Thymus (tissue), 11 donors: ENCODE measurements at regions not wholly inside any gene's neighbourhood (a gene's known extent, or its start where the extent isn't known, plus 50 kb on each side); places are given as distances from the start of the nearest gene placed in this dataset.
A peak's percentile ranks its signal among the peaks of the same experiment; 100 is the strongest.

Source experiments
- DNase-seq, 9 donors: peaks; one replicate each; pipeline ENCODE4 v3.0.0-alpha.2; 2013; ENCODE audit warnings: low spot score in 9 of 9, low read depth in 6 of 9, missing footprints in 1 of 9
- H3K27ac ChIP-seq, 2 donors: one replicate each; pipeline ENCODE4 v1.5.1; 2013; ENCODE audit warnings: control low read depth in 1 of 2, low read depth in 1 of 2, low read length in 1 of 2, mild to moderate bottlenecking in 1 of 2, moderate library complexity in 1 of 2
- H3K27me3 ChIP-seq, 2 donors: one replicate each; pipeline ENCODE4 v1.5.1; 2013; ENCODE audit warnings: low read length in 1 of 2; ENCODE audit not compliant: control insufficient read depth in 2 of 2, insufficient read depth in 1 of 2
- H3K36me3 ChIP-seq, 2 donors: one replicate each; pipeline ENCODE4 v1.5.1; 2013; ENCODE audit warnings: low read length in 1 of 2, mild to moderate bottlenecking in 1 of 2, moderate library complexity in 1 of 2; ENCODE audit not compliant: control insufficient read depth in 2 of 2, insufficient read depth in 2 of 2
- H3K4me1 ChIP-seq, 2 donors: one replicate each; pipeline ENCODE4 v1.5.1; 2013; ENCODE audit warnings: low read length in 2 of 2; ENCODE audit not compliant: control insufficient read depth in 2 of 2, insufficient read depth in 2 of 2
- H3K4me3 ChIP-seq, 2 donors: one replicate each; pipeline ENCODE4 v1.5.1; 2013; ENCODE audit warnings: low read length in 2 of 2, control low read depth in 1 of 2, mild to moderate bottlenecking in 1 of 2
- H3K9me3 ChIP-seq, 2 donors: one replicate each; pipeline ENCODE4 v1.5.1; 2013; ENCODE audit warnings: low read length in 1 of 2, mild to moderate bottlenecking in 1 of 2; ENCODE audit not compliant: control insufficient read depth in 2 of 2, insufficient read depth in 1 of 2
- WGBS: extraction: QIAGEN DNeasy Blood & Tissue Kit; methylation state at CpG from one replicate; pipeline ENCODE4 v1.1.7; 2013; 5-methylcytosine and 5-hydroxymethylcytosine counted together
- donor health status: healthy.

DNA sequence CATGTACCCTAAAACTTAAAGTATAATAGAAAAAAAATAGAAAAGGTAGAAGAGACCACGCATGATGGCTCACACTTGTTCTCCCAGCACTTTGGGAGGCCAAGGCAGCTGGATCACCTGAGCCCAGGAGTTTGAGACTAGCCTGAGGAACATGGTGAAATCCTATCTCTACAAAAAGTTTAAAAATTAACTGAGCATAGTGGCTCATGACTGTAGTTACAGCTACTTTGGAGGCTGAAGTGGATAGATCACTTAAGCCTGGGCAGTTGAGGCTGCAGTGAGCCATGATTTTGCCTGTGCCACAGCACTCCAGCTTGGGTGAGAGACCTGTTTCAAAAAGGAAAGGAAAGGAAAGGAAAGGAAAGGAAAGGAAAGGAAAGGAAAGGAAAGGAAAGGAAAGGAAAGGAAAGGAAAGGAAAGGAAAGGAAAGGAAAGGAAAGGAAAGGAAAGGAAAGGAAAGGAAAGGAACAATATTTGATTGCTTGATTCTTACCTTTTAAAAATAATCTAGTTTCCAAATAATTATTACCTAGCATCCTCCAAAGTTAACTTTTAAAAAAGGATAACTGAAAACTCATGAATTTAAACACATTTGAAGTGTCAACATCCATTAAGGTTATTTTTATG, 99.9 kb upstream of the PAX6 start:
- 92% methylated on average over 1 of the region's 1 CpG for WGBS
- Histone ChIP-seq H3K36me3 (no peaks in the 10 kb centered on the region), H3K27ac (no peak overlapping the region), H3K27me3 (no peaks in the 10 kb centered on the region), H3K4me1 (no peaks in the 10 kb centered on the region), H3K9me3 (no peaks in the 10 kb centered on the region), H3K4me3 (no peak overlapping the region)
- no peak for DNase-seq

DNA sequence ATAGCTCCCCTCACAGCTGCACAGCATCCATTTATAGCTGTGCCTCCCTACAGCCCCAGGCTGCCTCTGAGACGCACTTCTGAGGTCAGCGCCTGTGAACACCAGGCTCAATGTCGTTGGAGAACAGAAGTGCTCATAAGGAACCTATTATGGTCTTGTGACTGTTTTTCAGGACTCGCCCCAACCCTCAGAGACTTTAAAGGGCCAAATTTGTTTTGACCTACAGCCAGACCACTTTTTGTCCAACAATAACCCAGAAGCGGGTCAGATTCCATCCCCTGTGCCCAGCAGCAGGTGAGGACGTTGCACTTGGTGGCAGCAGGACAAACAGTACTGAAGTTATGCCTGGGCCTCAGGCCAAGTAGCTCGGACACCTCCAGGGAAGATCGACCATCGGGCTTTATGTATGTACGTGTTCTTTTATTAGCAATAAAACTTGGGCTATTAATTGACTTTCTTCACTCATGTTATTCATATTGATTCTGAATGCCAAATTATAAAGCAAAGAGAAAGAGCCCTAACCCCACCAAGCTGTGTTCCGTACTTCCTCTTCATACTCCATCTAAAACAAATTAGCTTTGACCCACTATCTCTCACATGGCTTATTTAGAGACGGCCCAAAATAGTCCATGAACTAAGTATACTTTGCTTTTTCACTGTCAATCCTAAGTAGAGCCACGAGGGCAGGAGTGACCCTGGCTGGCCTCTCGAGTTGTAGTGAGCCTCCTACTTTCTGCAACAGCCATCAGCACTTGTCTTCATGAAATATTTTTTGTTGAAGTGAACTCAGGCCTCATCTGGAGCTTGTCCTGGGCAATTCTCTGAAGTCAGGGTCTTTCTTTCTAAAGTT, 92.3 kb upstream of the PAX6 start:
- WGBS, result 86% methylated on average over 14 of the region's 14 CpGs
- H3K4me1 ChIP-seq, result no peaks in the 10 kb centered on the region
- H3K27me3 ChIP-seq, result no peaks in the 10 kb centered on the region
- no peak overlapping the region for H3K4me3 ChIP-seq
- H3K27ac ChIP-seq, result no peak overlapping the region
- H3K9me3 ChIP-seq, result no peaks in the 10 kb centered on the region
- DNase-seq, result no peak
- no peaks in the 10 kb centered on the region for H3K36me3 ChIP-seq

DNA sequence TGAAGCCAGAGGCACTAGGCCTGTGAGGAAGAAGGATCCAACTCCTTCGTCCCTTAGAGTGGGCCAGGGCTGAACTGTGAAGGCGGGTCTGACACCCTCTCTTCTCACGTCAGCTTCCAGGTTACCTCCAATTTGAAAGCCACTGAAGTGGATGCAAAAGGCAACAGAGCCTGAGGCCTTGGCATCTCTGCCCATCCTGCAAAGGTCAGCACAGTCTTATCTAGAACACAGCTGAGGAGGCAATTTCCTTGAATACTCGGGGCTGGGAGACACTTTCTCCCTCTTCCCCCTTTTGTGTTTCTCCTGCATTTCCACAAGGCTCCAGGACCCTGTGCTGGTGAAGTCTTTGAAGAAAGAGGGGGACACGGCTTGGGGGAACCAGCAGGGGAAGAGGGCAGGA, 91.6 kb upstream of the PAX6 start:
- H3K4me1 ChIP-seq, result no peaks in the 10 kb centered on the region
- H3K36me3 ChIP-seq, result no peaks in the 10 kb centered on the region
- H3K9me3 ChIP-seq, result no peaks in the 10 kb centered on the region
- no peak for DNase-seq
- H3K4me3 ChIP-seq, result no peak overlapping the region
- WGBS, result 77% methylated on average over 5 of the region's 5 CpGs
- no peak overlapping the region for H3K27ac ChIP-seq
- no peaks in the 10 kb centered on the region for H3K27me3 ChIP-seq

DNA sequence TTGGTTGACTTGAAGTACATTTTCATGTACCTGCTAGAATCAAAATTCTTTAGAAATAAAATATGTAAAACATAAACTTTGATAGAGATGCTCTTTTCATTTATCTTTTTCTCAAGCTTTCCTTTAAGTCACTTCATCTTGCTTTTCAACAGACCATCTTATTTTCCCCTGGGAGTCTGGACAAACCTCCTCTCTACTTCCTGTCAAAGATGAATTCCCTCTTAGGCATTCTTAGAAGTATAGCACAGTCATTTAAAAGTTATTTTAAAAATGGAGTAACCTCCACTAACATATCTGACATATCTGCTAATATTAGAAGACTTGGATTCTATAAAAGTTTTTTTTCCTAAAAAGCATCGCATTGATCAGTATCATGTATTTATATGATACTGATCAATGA, 84.8 kb upstream of the PAX6 start:
- Histone ChIP-seq H3K9me3 (no peaks in the 10 kb centered on the region), H3K27me3 (no peaks in the 10 kb centered on the region), H3K36me3 (no peaks in the 10 kb centered on the region), H3K27ac (no peak overlapping the region), H3K4me1 (no peaks in the 10 kb centered on the region), H3K4me3 (no peak overlapping the region)
- no peak for DNase-seq
- 97% methylated on average over 1 of the region's 1 CpG for WGBS

DNA sequence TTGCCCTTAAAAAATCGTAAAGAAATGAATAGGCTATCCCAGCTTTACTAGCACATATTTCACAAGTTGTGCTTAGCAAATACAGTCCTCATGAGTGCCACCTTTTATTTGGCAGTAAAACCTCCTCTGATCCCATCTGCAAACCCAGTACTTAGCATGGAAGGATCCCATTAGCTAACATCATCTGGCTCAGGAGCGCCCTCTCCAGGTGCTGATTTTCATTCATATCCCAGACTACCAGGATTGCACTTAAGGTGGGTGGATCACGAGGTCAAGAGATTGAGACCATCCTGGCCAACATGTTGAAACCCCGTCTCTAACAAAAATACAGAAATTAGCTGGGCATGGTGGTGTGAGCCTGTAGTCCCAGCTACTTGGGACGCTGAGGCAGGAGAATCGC, 76.1 kb upstream of the PAX6 start:
- peaks cover 0 to 5% of the 10 kb centered on the region in 2 donors for H3K27me3 ChIP-seq
- H3K4me1 ChIP-seq, result no peaks in the 10 kb centered on the region
- H3K9me3 ChIP-seq, result no peaks in the 10 kb centered on the region
- no peak overlapping the region for H3K27ac ChIP-seq
- no peaks in the 10 kb centered on the region for H3K36me3 ChIP-seq
- 83% methylated on average over 6 of the region's 6 CpGs for WGBS
- H3K4me3 ChIP-seq, result no peak overlapping the region
- peak in 1 of 9 donors; percentile 3 for DNase-seq

DNA sequence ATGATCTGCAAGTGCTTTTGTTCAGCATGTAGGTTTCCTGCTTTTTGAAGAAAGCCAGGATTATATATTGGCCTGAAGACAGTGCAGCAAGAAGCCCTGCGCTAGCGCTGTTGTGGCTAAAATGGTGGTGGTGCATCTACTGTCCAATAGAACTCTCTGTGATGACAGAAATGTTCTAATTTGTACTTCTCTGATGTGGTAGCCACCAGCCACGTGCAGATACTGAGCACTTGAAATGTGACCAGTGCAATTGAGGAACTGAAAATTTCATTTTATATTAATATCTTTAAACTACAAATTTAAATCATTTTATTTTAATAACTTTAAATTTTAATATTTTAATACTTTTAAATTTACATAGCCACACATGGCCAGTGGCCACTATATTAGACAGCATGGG, 73.0 kb upstream of the PAX6 start:
- Histone ChIP-seq H3K36me3 (no peaks in the 10 kb centered on the region), H3K27me3 (peaks cover 0 to 5% of the 10 kb centered on the region in 2 donors), H3K4me3 (no peak overlapping the region), H3K4me1 (no peaks in the 10 kb centered on the region), H3K9me3 (no peaks in the 10 kb centered on the region), H3K27ac (no peak overlapping the region)
- 86% methylated on average over 3 of the region's 3 CpGs for WGBS
- no peak for DNase-seq

DNA sequence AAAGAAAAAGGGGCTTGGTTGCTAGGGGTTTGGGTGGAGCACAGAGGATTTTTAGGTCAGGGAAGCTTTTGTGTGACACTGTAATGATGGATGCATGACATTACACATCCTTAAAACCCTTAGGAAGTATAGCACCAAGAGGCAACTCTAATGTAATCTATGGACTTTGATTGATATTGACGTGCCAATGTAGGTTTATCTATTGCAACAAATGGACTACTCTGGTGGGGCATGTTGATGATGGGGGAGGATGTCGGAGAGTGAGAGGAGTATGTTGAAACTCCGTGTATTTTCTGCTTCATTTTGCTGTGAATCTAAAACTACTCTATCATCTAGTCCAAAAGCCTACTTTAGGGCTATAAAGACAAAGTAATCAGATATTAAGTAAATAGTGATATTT, 72.3 kb upstream of the PAX6 start:
- H3K9me3 ChIP-seq, result no peaks in the 10 kb centered on the region
- no peaks in the 10 kb centered on the region for H3K36me3 ChIP-seq
- no peak overlapping the region for H3K4me3 ChIP-seq
- H3K27me3 ChIP-seq, result peaks cover 0 to 5% of the 10 kb centered on the region in 2 donors
- DNase-seq, result no peak
- no peak overlapping the region for H3K27ac ChIP-seq
- H3K4me1 ChIP-seq, result no peaks in the 10 kb centered on the region
- 90% methylated on average over 3 of the region's 3 CpGs for WGBS

DNA sequence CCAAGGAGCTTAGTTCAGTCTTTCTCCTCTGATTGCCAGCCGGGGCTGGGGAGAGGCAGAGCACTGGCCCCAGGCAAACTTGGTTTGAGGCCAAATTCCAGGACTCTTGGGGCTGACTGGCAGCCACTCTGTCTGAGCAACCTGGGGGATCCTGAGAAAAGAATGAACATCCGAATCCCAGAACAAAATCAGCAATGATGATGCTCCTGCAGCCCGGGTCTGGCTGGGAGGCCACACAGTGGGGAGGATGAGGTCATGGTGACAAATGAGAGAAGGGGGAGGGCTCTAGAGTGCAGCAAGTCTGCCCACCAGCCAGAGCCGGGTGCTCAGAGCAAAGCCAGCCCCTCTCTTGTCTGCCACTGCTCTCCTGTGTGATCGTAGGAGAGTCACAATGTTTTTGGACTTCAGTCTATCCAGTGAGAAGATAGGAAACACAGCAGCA, 71.8 kb upstream of the PAX6 start:
- Histone ChIP-seq H3K9me3 (no peaks in the 10 kb centered on the region), H3K27me3 (peaks cover 0 to 5% of the 10 kb centered on the region in 2 donors), H3K4me1 (no peaks in the 10 kb centered on the region), H3K4me3 (no peak overlapping the region), H3K27ac (no peak overlapping the region), H3K36me3 (no peaks in the 10 kb centered on the region)
- 35% methylated on average over 5 of the region's 5 CpGs for WGBS
- no peak for DNase-seq

DNA sequence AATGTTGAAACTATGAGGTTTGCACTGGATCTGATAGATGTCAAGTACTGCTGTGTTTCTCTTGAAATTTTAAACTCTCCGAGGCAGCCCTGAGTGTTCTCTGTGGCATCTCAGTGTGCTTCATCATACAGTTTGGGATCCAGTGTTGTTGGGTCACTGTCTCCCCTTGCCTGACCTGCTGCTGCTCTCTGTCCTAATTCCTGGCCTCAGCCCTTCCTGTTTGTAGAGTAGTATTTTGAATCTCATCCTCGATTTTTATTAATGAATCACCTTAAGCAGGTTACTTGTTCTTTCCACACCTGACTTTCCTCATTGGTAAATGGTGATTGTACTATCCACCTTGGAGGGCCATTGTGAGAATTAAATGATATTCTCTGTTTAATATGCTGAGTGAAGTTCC, 70.7 kb upstream of the PAX6 start:
- Histone ChIP-seq H3K4me3 (no peak overlapping the region), H3K36me3 (no peaks in the 10 kb centered on the region), H3K4me1 (no peaks in the 10 kb centered on the region), H3K27me3 (peaks cover 0 to 10% of the 10 kb centered on the region in 2 donors), H3K9me3 (no peaks in the 10 kb centered on the region), H3K27ac (no peak overlapping the region)
- WGBS, result 81% methylated on average over 2 of the region's 2 CpGs
- no peak for DNase-seq
